Non-pigmented ciliary epithelial cell (primary cell): ENCODE measurements at regions not wholly inside any gene's neighbourhood (a gene's known extent, or its start where the extent isn't known, plus 50 kb on each side); places are given as distances from the start of the nearest gene placed in this dataset.

Source experiments
- DNase-seq: peaks from one replicate; pipeline ENCODE4 v3.0.0-alpha.2; 2010; ENCODE audit warnings: low read depth

GRCh38 chr10:22765660-22766547, 51.5 kb upstream of the PIP4K2A start:
- DNase-seq, result no peak

- no peak for DNase-seq
These were observed 50.3 kb upstream of the PIP4K2A start for GRCh38 chr10:22764639-22765038.
